HTERT RPE-1 (cell line): ENCODE measurements at regions not wholly inside any gene's neighbourhood (a gene's known extent, or its start where the extent isn't known, plus 50 kb on each side); places are given as distances from the start of the nearest gene placed in this dataset.
"Not testable (repeated sequence)": the region's sequence is repeated elsewhere in the genome, so short reads cannot be mapped to it uniquely, and the experiment has no call there.

Experiments
- in situ Hi-C: fragments of 300-500 bp; cut with MboI; formaldehyde crosslinking; loops from 4 replicates; pipeline ENCODE4 v1.14.3; 2020; ENCODE audit warnings: low sequenced_read_pairs

DNA sequence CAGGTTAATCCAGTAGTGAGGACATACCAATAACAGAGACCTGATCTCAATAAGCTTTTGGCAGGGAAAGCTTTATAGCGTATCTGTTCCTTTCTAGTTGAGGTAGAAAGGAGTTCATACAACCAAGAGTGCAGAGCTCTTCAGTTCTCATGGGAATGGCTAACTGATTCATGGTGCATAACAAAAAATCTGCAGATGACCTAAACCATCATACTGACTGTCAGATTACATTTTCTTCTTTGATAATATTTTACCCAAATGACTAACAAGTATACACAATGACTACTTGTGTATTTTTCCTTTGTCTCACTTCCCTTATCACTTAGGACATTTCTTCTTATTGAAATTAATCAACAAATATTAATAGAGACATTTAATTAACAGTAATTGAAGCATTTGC, 140.0 kb upstream of the SERTAD2 start:
- in situ Hi-C loops = no loop called here

DNA sequence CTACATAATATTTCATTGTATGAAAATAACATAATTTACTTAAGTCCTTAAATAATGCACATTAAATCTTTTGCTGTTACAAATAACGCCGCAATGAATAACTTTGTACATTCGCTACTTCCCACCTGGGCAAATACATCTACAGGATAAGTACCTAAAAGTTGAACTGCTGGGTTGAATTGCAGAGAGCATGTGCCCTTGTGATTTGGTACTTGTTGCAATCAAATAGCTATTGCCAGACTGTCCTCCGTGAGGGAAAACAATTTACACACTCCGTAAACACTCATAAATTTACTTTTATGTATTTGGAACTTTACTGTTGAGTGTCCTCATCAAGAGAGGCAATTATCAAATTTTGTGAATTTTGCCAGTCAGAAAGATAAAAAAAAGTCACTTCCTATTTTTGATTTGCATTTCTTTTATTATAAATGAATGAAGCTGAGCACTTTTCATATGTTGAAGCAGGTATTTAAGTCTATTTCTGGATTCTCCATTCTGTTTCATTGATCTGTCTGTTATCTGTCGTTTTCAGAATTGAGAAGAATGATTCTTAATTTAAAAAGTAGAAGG, 140.8 kb upstream of the SERTAD2 start:
- in situ Hi-C loops = no loop called here

DNA sequence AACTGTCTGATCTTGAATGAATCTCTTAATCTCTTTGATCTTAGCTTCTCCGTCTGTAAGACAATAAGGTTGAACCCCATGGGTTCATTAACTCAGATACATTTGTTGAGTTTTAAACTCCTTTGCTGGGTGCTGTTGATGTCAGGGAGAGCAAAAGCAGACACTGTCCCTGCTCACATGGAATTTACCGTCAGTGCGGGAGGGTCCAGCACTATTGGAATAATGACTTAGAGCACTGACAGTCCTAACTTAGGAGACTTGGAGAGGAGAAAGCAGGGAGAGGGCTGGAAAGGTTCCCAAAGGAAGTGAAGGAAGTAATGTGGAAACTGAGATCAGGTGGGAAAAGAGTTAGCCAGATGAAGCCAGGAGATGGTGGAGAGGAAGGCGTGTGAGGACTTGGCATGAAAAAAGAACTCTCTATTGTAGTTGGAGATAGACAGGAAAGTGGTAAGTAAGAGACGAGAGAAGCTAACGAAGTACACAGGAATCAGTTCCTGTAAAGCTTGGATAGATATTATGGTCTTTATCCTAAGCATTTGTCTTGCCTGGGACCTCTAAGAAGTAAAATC, 141.4 kb upstream of the SERTAD2 start:
- in situ Hi-C loops = no loop called here

DNA sequence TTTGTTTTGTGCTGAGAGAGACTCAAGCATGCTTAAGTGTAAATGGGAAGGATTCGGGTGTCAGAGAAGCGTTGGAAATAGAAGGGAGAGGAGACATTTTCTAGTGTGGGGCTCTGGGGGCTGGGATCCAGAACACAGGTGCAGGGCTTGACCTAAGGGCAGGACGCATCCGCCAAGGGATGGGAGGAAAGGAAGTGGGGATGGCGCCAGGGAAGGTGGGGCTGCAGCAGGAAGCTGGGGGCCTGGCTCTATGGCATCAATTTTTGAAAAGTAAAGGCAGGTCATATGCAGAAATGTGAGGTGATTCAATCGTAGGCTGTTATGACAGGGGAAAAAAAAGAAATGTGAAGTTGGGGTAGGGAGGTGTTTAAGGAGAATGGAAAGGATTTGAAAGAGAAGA, 143.2 kb upstream of the SERTAD2 start:
- in situ Hi-C loops = no loop called here

DNA sequence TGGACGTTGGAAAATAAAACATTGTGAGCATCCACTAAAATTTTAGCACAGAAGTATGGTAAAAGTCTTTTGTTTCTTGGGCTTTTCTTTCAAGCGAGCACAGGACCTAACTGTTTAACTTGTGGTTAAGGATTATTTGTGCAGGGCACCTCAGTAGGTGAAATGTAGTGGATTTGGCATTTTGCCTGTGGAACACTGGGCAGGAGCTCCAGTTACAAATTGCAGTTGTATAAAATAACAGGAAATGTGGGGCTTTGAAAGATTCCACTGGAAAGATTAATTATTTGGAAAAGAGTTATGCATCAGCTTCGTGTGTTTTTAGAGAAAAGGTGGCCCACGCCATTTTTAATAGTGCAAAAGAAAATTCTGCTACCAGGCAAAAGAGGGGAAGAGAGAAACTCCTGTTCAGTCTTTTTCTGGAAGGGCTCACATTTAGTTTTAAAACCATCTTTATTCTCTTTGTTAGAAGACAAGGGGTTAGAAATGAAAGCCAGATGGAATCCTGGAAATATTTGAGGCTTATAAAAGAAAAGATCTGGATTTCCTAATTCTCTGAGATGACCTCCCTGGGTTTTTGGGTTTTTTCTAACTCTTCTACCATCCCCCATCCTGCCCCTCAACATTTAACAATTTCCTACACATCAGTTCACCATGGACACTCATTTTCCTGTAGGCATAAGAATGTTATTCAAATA, 144.3 kb upstream of the SERTAD2 start:
- in situ Hi-C loops = no loop called here

DNA sequence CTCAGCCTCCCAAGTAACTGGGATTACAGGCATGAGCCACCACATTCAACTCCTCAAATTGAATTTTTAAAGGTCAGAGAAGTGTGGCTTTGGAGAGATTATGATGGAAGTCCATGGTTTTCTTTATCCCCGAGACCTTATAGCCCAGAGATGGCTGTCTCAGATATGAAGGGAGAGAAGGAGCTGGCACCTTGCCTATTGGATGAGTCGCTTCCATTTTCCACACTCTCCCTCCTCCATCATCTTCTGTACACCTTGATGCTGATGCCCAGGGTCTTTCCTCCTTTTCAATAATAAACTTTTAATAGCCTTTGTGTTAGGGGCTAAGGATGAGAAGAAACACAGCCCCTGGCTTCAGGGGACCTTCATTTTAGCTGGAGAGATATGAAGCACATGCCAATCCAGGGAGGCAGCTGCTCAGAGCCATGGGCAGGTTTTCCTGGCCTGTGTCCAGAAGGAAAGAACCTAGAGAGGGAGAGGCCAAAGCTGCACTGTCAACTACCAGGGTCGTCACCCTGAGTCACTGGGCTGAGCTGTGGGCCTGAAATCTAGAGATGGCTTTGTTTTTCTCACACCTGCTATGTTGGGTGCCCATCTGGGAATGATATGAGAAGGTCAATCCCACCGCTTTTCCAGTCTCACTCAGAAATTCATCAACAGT, 146.0 kb upstream of the SERTAD2 start:
- in situ Hi-C loops = no loop called here

DNA sequence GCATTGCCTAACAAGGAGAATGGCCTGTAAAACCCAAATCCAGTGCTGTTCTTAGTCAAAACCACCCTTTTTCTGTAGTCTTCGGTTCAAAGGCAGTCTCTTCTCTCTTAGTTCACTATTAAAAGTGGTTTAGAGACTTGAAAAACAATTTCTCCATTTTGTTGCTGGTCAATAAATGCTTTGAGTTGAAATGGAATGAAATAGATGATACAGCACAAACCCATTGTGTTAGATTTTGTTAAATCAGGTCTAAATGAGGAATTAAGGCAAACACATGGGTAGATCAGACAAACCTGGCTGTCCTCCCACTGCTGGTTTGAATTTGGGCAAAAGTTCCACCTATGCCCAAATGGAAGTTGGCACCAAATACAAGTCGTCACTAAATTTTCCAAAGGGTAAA, 150.1 kb upstream of the SERTAD2 start:
- in situ Hi-C loops = no loop called here

DNA sequence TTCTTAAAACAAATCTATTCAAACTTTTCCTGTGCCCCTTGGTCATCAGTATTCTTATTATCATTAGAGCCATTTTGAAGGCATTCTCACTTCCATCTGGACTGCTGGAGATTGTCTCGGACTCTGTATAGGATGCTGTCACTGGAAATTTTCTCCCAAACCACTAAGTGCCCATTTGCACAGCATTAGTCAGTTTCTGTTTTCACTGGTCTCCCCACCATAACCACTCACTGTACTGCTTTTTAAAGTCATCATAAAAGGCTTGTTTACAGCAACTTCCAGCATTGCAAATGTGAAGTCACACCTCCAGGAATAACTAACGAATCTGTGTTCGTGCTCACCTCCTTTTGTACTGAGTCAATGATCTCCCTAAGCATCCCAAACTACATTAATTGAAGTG, 150.9 kb upstream of the SERTAD2 start:
- in situ Hi-C loops = no loop called here

DNA sequence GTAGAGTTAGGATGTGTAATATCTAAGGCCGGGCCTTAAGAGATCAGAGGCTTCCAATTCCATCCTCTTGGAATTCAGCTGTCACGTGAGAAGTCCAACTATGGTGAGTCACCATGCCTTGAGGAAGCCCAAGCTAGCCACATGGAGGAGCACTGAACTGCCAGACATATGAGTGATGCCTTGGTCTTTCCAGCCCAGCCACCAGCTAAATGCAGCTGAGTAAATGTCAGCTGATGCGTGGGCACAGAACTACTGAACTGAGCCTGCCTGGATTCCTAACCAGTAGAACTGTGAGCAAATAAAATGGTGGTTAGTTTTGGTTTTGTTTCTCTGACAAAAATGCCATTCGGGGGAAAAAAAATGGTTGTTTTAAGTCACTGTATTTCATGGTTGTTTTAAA, 153.7 kb upstream of the SERTAD2 start:
- in situ Hi-C loops = no loop called here

DNA sequence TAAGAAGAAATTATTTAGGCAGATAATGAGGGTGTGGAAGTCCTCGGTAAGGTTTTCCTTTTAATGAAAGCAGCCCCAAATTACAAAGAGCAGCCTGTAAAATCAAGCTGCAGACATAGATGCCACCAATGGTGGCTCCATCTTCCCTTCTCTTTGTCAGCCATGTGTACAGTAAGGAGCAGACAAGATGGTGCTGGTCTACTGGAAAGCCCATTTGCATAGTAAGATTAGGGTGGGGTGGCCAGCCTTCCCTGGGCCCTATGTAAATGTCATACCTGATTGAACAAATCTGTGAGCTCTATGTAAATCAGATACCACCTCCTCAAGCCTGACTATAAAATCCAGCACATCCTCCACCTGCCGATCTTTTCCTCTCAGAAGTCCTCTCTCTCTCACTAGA, 154.4 kb upstream of the SERTAD2 start:
- in situ Hi-C loops = no loop called here

DNA sequence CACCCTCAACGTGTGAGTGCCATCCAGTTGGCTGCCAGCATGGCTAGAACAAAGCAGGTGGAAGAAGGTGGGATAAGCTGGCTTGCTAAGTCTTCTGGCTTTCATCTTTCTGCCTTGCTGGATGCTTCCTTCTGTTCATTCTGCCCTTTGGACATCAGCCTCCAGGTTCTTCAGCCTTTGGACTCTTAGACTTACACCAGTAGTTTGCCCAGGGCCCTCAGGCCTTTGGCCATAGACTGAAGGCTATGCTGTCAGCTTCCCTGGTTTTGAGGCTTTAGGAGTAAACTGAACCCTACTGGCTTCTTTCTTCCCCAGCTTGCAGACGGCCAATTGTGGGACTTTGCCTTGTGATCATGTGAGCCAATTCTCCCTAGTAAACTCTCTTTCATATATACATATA, 155.0 kb upstream of the SERTAD2 start:
- in situ Hi-C loops = no loop called here

DNA sequence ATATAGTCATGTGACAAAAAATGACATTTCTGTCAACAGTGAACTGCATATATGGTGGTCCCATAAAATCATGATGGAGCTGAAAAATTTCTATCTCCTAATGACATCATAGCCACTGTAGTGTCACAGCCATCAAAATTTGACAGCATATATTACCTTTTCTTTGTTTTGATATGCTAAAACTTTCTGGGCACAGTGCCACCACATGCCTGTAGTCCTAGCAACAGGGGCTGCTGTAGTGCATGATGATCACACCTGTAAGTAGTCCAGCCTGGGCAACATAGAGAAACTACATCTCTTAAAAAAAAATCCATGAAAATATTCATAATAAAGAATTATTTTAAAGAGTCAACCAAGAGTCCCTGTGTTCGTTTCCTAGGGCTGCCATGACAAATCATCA, 155.5 kb upstream of the SERTAD2 start:
- in situ Hi-C loops = no loop called here

DNA sequence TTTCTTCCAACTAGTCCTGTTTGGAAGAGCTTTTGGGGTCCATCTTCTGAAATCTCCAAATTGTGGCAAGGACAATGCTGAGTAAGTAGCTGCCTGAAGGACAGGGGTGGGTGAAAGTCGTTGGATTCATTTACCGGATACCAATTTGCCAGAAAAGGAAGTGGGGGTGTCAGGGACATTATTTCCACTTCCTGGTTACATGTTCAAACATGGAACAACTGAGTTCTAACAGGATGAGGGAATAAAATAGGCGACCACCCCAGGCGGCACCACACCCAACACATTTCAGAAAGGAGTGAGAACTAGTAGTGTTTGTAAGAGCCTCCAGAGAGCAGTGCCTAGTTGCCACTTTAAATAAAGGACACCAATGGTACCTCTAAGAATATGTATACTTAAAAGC, 158.6 kb upstream of the SERTAD2 start:
- in situ Hi-C loops = no loop called here

DNA sequence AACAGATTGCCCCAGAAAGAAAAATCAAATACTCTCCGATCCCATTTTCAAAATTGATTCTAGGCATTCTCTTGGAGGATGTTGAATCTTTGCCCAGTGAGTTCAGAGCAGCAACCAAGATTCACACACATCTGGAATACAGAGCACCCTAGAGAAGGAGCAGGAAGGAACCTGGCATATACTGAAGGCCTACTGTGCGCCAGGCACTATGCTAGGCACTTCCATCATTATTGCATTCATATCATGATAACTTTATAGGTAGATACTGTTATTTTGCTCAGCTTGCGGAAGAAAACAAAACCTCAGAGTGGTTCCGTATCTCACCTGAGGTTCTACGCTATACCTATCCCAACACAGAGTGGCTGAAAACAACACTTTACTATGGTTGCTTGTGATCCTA, 160.3 kb upstream of the SERTAD2 start:
- in situ Hi-C loops = no loop called here

DNA sequence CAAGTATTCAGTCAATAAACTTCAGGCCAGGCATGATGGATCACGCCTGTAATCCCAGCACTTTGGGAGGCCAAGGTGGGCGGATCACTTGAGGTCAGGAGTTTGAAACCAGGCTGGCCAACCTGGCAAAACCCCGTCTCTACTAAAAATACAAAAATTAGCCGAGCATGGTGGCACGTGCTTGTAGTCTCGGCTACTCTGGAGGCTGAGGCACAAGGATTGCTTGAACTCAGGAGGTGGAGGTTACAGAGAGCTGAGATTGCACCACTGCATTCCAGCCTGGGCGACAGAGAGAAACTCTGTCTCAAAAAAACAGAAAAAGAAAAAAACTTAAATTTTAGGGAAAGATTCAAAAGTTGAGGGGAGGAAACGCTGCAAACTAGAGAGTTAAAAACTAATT, 162.8 kb upstream of the SERTAD2 start:
- in situ Hi-C loops = not testable (repeated sequence)

DNA sequence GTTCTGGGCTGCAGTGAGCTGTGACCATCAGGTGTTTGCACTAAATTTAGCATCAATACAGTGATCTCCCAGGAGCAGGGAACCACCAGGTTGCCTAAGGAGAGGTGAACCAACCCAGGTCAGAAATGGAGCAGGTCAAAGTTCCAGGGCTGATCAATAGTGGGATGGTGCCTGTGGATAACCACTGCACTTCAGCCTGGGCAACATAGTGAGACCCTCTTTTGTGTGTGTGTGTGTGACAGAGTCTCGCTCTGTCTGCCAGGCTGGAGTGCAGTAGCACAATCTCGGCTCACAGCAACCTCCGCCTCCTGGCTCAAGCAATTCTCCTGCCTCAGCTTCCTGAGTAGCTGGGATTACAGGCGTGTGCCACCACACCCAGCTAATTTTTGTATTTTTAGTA, 163.7 kb upstream of the SERTAD2 start:
- in situ Hi-C loops = no loop called here

DNA sequence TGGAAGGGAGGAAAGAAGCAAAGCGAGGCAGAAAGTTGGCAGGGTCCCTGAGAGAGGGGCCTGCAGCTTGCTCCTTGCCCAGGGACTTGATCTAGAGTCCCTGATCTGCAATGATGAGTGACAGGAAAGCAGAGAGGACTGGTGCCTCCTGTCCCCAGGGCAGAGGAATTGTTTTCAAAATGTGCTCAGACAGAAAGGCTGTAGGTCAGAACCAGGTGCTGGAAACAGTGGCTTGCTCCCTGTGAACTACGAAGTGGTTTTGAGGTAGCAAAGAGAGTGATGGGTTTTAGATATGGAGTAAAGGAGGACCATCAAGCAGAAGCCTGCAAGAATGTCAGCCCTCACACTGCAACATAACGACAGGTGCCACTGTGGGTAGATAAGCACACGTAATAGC, 164.9 kb upstream of the SERTAD2 start:
- in situ Hi-C loops = no loop called here

DNA sequence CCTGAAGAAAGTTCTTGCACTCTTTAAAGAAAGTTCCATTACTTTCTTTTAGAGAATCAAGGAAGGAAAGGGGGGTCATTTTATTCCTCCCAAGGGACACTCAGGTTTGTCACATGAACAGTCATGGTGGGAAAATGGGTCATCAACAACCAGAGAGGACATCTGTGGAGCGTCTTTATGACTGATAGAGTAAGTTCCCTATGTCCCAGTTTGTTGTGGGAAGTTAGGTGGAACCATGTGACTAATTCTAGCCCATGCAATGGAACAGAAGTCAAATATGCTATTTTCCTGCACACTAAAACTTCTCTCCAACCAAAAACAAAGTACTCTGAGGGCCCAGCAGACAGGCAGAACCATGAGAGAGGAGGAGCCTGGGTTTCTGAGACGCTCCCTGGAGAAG, 165.6 kb upstream of the SERTAD2 start:
- in situ Hi-C loops = no loop called here

DNA sequence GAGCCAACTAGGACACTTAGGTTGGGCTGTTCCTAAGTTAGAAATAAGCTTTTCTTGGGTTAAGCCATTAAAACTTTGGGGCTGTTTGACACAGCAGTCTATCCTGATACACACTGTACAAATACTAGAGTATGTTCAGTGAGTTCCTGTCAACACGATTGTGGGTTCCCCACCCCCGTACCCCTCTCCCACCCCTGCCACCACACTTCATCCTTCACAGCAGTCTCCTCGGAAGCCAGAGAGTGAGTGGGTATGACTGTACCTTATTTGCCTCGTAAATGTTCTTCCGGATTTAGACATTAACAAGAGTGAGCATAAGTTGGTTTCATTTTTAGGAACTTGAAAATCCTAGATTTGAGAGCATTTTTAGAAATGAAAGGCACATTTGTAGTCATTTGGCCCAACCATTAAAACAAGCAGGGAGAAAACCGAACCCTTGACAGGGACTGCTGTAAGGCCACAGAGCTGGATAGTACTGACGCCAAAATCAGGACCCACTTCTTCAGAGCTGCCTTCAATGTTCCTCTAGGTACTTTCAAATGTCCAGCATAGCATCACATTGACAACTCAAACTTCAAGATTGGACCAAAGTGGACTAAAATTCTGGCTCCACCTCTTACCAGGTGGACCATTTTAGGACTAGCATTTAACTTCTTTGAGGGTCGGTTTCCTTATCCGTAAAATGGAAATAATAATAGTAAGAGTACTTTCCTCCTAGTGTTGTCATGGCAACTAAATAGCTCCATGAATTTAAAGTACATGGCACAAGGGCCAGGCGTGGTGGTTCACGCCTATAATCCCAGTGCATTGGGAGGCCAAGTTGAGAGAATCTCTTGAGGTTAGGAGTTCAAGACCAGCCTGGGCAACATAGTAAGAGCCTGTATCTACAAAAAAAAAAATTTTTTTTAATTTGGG, 166.3 kb upstream of the SERTAD2 start:
- in situ Hi-C loops = no loop called here

DNA sequence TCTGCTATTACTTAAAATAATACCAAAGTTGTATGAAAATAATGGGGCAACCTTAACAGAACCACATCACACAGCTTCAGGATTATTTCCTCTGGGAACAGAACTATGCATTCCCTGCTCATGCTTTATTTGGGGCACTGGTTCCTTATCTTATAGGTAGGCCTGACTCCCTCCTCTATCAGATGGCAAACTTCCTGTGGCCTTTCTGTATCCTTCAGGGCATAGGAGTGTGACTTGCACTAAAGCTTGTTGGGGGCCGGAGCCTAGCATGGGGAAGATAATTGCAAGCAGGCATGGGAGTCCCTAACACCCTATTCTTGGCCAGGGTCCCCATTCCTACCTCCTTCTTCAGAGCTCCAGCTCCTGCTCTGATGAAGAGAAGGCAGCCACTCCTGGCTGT, 167.2 kb upstream of the SERTAD2 start:
- in situ Hi-C loops = no loop called here

DNA sequence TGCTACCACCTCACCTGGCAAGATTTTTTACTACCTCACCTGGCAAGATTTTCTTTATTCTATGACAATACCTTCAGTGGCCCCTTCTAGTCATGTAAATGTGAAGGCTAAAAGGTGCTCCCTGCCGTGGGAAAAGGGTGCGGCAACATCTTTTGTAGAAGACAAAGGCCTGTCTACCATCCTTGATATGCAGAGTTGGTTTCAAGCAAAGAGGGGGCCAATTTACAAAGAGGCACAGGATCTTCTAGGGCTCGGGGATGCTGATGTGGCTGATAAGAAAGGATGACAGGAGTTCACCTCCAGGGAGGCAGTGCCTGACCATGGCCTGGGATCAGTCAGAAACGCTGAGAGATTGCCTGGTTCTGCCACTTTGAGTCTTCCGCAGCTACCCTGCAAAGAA, 165.4 kb upstream of the SLC1A4 start:
- in situ Hi-C loops = no loop called here
